Caco-2 (cell line): ENCODE measurements at regions not wholly inside any gene's neighbourhood (a gene's known extent, or its start where the extent isn't known, plus 50 kb on each side); places are given as distances from the start of the nearest gene placed in this dataset.

ENCODE experiments used
- BruUV-seq: library from RNA; stranded (reverse); fragments of 400-500 nt; replicated peaks from 2 replicates; lab custom pipeline; 2021; lab: Mats Ljungman, UMichigan
- CTCF ChIA-PET: fragments of 300-600 bp; sonication (Branson Sonifier 250); formaldehyde crosslinking; loops from one replicate; lab custom pipeline; 2022; ENCODE audit warnings: antibody characterized with exemption; lab: Charles Lee
- POLR2A ChIA-PET: fragments of 300-600 bp; sonication (Branson Sonifier 250); formaldehyde crosslinking; loops from one replicate; lab custom pipeline; 2022; ENCODE audit warnings: antibody characterized with exemption; lab: Charles Lee
- DNase-seq, 2 experiments: peaks; one replicate each; pipeline versions ENCODE4 v3.0.0 to v3.0.0-alpha.2; 2020 to 2022
- H3K27me3 ChIP-seq: replicated peaks from 2 replicates; pipeline ENCODE4 v1.6.0; 2011; ENCODE audit warnings: low read length; ENCODE audit not compliant: control insufficient read depth, insufficient read depth
- H3K36me3 ChIP-seq: 2 replicates; pipeline ENCODE4 v1.5.1; 2011; ENCODE audit warnings: low read length; ENCODE audit not compliant: control insufficient read depth, insufficient read depth
- H3K4me1 ChIP-seq: fragments of 250-450 bp; sonication (Bioruptor Pico); 2 replicates; pipeline ENCODE4 v1.5.1; 2020; ENCODE audit warnings: mild to moderate bottlenecking
- H3K4me3 ChIP-seq: 2 replicates; pipeline ENCODE4 v1.5.1; 2011; ENCODE audit warnings: low read depth, mild to moderate bottlenecking, control low read depth, low read length
- H3K9me3 ChIP-seq: fragments of 250-450 bp; sonication (Bioruptor Pico); 2 replicates; pipeline ENCODE4 v1.5.1; 2020; ENCODE audit warnings: mild to moderate bottlenecking, moderate library complexity
- H3K27ac Mint-ChIP-seq: one replicate; pipeline ENCODE4 v1.8.0; 2022; ENCODE audit warnings: mixed read lengths; ENCODE audit not compliant: unreplicated experiment
- H3K27me3 Mint-ChIP-seq: one replicate; pipeline ENCODE4 v1.8.0; 2022; ENCODE audit warnings: mixed read lengths; ENCODE audit not compliant: insufficient read depth, unreplicated experiment
- H3K36me3 Mint-ChIP-seq: one replicate; pipeline ENCODE4 v1.8.0; 2022; ENCODE audit warnings: mild to moderate bottlenecking, mixed read lengths; ENCODE audit not compliant: insufficient read depth, unreplicated experiment
- H3K4me1 Mint-ChIP-seq: one replicate; pipeline ENCODE4 v1.8.0; 2022; ENCODE audit warnings: low read depth, mixed read lengths; ENCODE audit not compliant: unreplicated experiment
- H3K4me3 Mint-ChIP-seq: one replicate; pipeline ENCODE4 v1.8.0; 2022; ENCODE audit warnings: mild to moderate bottlenecking, moderate library complexity, mixed read lengths; ENCODE audit not compliant: unreplicated experiment
- H3K9me3 Mint-ChIP-seq: one replicate; pipeline ENCODE4 v1.8.0; 2022; ENCODE audit warnings: mixed read lengths; ENCODE audit not compliant: unreplicated experiment
- CTCF ChIP-seq, 2 experiments: fragments of 200-600 bp in 1 of 2; IDR thresholded peaks; 1 replicate in 1 of 2; 2 replicates in 1 of 2; pipeline versions ENCODE4 v1.5.1 to v1.8.0; 2011 to 2022; ENCODE audit warnings: antibody characterized with exemption in 1 of 2, control low read depth in 1 of 2, inconsistent platforms in 1 of 2, low read depth in 1 of 2, low read length in 1 of 2, mild to moderate bottlenecking in 1 of 2, moderate library complexity in 1 of 2; ENCODE audit not compliant: insufficient read depth in 1 of 2, severe bottlenecking in 1 of 2, unreplicated experiment in 1 of 2
- intact Hi-C: fragments of 100-400 bp; cut with micrococcal nuclease; formaldehyde crosslinking; loops from one replicate; pipeline ENCODE4 v1.10.0; 2022; ENCODE audit not compliant: unreplicated experiment

- ChIA-PET POLR2A (no interaction called here), CTCF (no interaction called here)
- Mint-ChIP-seq H3K4me1 (no peaks in the 10 kb centered on the region), H3K27ac (no peak overlapping the region), H3K27me3 (peaks cover 2% of the 10 kb centered on the region), H3K4me3 (no peak overlapping the region), H3K36me3 (no peaks in the 10 kb centered on the region), H3K9me3 (peaks cover 15% of the 10 kb centered on the region)
- intact Hi-C loops, result no loop called here
- TF ChIP-seq CTCF (IDR thresholded peaks at IDR 0.05; ENCODE audit: insufficient read depth in 1 of 2, low read depth in 1 of 2, low read length in 1 of 2, severe bottlenecking in 1 of 2, unreplicated experiment in 1 of 2), result no peak
- no peaks in the 10 kb centered on the region for H3K36me3 ChIP-seq
- no peaks in the 10 kb centered on the region for H3K27me3 ChIP-seq
- no peaks in the 10 kb centered on the region; the same call in 1 of the 2 replicates for H3K9me3 ChIP-seq
- H3K4me1 ChIP-seq, result no peaks in the 10 kb centered on the region
- DNase-seq, result no peak
- no TSS peak for BruUV-seq
- no peak overlapping the region for H3K4me3 ChIP-seq
Observed at GRCh38 chr10:1992930-1993329, 255.6 kb upstream of the ADARB2 start.

GRCh38 chr10:1989090-1989489 lies 251.8 kb upstream of the ADARB2 start:
- ChIA-PET POLR2A (no interaction called here), CTCF (no interaction called here)
- Mint-ChIP-seq H3K9me3 (peaks cover 15% of the 10 kb centered on the region), H3K27ac (no peak overlapping the region), H3K36me3 (no peaks in the 10 kb centered on the region), H3K27me3 (no peaks in the 10 kb centered on the region), H3K4me1 (no peaks in the 10 kb centered on the region), H3K4me3 (no peak overlapping the region)
- Histone ChIP-seq H3K9me3 (no peaks in the 10 kb centered on the region; the same call in 1 of the 2 replicates), H3K4me3 (no peak overlapping the region), H3K4me1 (no peaks in the 10 kb centered on the region), H3K27me3 (no peaks in the 10 kb centered on the region; the same call in 1 of the 2 replicates), H3K36me3 (no peaks in the 10 kb centered on the region)
- no peak for DNase-seq
- no peak for TF ChIP-seq CTCF (IDR thresholded peaks at IDR 0.05; ENCODE audit: insufficient read depth in 1 of 2, low read depth in 1 of 2, low read length in 1 of 2, severe bottlenecking in 1 of 2, unreplicated experiment in 1 of 2)
- intact Hi-C loops, result no loop called here
- BruUV-seq, result no TSS peak

- TF ChIP-seq CTCF (IDR thresholded peaks at IDR 0.05; ENCODE audit: insufficient read depth in 1 of 2, low read depth in 1 of 2, low read length in 1 of 2, severe bottlenecking in 1 of 2, unreplicated experiment in 1 of 2), result no peak
- H3K9me3 ChIP-seq, result no peaks in the 10 kb centered on the region
- Mint-ChIP-seq H3K4me1 (no peaks in the 10 kb centered on the region), H3K4me3 (no peak overlapping the region), H3K27ac (no peak overlapping the region), H3K9me3 (no peaks in the 10 kb centered on the region), H3K27me3 (peaks cover 20% of the 10 kb centered on the region), H3K36me3 (no peaks in the 10 kb centered on the region)
- no peak overlapping the region for H3K4me3 ChIP-seq
- BruUV-seq, result no TSS peak
- DNase-seq, result no peak
- ChIA-PET CTCF (no interaction called here), POLR2A (no interaction called here)
- intact Hi-C loops, result no loop called here
- no peaks in the 10 kb centered on the region for H3K4me1 ChIP-seq
- H3K36me3 ChIP-seq, result no peaks in the 10 kb centered on the region
- H3K27me3 ChIP-seq, result no peaks in the 10 kb centered on the region
Observed at GRCh38 chr10:1981976-1982375, 244.7 kb upstream of the ADARB2 start.
